GM12873 (cell line): ENCODE measurements at regions not wholly inside any gene's neighbourhood (a gene's known extent, or its start where the extent isn't known, plus 50 kb on each side); places are given as distances from the start of the nearest gene placed in this dataset.

Experiments used
- CTCF ChIP-seq: IDR thresholded peaks from 2 replicates; pipeline ENCODE4 v1.5.1; 2012; ENCODE audit warnings: low read depth, mild to moderate bottlenecking, moderate library complexity, low read length, control low read depth; ENCODE audit not compliant: insufficient read depth; ENCODE audit errors: missing control alignments

- TF ChIP-seq CTCF, result no peak
Observed at GRCh38 chr21:27636656-27637055, 669.8 kb upstream of the ADAMTS5 start.

- TF ChIP-seq CTCF, result no peak
Observed at GRCh38 chr21:27633631-27634030, 666.7 kb upstream of the ADAMTS5 start.

GRCh38 chr21:27631471-27631870, 664.6 kb upstream of the ADAMTS5 start:
- TF ChIP-seq CTCF, result no peak

- TF ChIP-seq CTCF, result no peak
Observed at GRCh38 chr21:27622631-27623030, 655.7 kb upstream of the ADAMTS5 start.

GRCh38 chr21:27614231-27614630, 647.3 kb upstream of the ADAMTS5 start:
- no peak for TF ChIP-seq CTCF

- TF ChIP-seq CTCF, result no peak
Observed at GRCh38 chr21:27606422-27606821, 639.5 kb upstream of the ADAMTS5 start.

GRCh38 chr21:27596196-27596595, 629.3 kb upstream of the ADAMTS5 start:
- TF ChIP-seq CTCF, result no peak
